GM19463 (cell line): ENCODE measurements at regions not wholly inside any gene's neighbourhood (a gene's known extent, or its start where the extent isn't known, plus 50 kb on each side); places are given as distances from the start of the nearest gene placed in this dataset.

Source experiments
- ATAC-seq: cut with Tn5 transposase; IDR thresholded peaks from one replicate; pipeline ENCODE4 v1.9.1; 2021; ENCODE audit warnings: mild to moderate bottlenecking, moderate library complexity; ENCODE audit not compliant: unreplicated experiment

DNA sequence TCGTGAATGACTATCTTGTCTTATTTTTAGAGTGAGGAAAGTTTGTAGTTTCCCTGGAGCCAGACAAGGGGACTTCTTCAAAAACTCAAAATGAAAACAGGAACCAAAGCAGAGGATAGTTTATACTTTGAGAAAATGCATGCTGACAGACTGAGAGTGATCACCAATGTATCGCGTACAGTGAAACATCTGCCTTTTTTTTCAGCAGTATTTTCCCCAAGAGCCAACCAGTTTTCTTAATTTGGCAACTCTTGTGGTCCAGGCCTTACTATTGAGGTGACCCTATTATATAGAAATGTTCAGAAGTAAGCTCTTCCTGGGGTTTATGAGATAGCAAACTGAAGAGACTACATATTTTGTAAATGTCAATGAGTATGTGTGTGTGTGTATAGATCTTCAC lies 153.7 kb upstream of the VRK2 start:
- ATAC-seq = peak; percentile 77

DNA sequence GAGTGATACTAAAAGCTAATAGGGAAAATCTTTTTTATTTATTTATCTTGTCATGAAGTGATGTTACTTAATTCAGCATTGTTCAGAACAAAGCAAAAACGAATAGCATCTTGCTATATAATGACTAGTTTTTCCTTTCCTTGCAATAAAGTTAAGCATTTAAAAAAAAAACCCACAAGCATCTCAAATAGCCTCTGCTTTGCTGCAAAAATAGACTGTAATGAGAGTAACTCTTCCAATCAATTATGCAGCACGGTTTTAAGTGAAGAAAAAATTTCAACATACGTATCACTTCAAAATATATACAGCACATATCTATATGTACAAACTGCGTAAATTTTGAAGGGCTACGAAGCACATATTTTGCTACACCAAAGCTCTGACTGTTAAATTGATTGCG lies 153.3 kb upstream of the VRK2 start:
- no peak for ATAC-seq

DNA sequence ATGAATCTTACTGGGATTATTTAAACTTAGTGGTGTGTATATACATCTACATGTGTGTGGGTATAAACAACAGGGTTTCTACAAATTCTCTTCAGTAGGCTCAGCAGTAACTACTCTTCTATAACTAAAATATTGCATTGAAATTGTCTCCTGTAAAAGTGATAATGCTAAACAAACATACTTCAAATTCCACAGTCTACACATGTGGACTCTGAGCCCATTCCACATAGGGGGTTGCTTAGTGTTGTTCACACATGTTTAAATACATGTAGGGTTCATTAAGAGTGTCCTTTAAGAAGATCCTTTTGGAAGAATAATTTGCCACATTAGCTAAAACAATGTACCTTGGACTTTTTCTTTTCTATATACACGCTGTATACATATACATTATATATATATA lies 152.8 kb upstream of the VRK2 start:
- no peak for ATAC-seq

DNA sequence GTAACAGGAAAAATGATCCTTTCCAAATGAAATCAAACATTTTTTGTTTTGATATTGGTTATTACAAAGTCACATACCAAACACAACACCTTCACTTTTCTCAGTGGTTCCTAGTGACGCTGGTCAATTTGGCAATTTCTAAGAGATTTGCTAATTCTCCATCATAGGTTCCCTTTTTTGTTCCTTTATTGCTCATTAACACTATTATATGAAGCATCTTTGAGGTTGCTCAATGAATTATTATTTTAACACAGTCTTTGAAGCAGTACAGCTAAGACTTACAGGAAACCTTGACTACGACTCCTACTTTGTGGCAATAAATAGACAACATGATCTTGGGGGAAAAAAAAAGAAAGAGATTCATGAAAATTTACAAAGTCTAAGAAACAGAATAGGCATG lies 152.2 kb upstream of the VRK2 start:
- no peak for ATAC-seq

DNA sequence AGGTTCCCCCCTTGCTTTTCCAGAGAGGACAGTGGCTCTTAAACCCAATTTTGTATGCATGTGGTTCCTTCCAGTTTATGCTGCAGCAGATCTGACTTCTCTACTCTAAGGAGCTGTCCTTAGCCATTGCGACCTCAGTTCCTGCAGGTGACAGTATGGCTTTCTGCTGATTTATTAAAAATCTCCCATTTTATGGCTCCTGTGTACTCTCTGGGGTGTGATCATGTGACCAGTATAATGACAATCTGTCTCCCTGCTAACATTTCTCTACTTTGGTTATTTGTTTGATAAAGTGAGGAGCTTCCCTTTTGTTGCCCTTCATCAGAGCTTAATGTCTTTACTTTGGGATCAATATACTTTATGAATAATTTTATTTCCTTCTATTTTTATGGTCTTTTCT lies 148.7 kb upstream of the VRK2 start:
- no peak for ATAC-seq

DNA sequence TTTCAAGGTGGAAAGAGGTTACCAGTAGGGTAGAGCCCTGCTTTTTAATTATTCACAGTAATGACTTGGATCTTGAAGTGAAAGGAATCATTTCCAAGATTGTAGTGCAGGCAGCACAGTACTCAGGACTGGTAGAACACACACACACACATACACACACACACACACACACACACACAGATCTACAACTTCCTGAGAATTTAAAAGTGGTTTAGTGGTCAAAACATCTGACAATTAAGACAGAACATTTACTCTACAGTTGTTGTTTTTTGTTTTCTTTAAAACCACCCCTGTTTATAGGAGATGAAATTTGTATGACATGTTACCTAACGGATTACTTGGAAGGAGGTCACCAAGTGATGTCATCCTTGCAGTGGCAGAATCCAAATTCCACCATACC lies 146.7 kb upstream of the VRK2 start:
- no peak for ATAC-seq

DNA sequence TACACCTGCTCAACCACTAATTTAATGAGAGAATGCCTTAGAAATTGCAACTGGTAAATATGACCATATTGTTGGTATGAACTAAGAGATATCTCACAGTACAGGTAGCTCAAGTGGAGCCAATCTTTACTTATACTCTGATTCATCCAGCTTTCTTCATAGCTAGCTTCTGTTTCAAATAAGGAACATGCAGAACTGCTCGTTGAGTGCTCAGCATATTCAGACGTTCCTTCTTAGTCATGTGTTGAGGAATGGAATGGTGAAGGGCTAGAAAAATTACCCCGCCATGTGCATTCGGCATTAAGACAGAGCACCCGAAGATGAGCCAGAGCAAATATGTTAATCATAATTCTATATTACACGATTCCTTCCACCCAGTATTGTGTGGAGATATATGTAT lies 144.0 kb upstream of the VRK2 start:
- ATAC-seq = no peak

DNA sequence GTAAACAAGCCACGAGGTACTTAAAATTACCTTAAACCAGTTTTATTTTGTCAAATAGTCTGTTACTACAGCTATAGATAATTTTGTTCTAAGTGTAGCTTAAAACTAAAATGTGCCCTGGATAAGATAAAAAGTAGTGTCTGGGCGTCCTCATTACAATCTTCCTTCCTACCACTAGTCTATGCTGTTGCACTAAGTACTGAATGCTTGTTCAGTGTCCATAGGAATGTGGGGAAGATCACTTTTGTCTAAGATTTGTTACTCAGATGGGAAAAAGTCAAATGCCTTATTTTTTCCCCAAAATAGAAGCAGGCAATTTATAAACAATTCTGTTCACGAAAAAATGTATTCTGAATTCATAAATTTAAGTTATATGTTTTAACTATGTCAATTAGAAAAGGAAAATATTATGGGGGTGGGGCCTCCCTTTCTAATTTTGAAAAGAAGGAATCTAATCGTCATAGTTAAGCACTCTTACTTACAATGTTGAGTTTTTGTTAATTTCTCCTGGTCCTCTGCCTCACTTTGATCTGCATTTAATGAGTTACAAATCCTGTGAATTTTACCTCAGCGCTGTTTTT lies 140.4 kb upstream of the VRK2 start:
- peak; percentile 59 for ATAC-seq

DNA sequence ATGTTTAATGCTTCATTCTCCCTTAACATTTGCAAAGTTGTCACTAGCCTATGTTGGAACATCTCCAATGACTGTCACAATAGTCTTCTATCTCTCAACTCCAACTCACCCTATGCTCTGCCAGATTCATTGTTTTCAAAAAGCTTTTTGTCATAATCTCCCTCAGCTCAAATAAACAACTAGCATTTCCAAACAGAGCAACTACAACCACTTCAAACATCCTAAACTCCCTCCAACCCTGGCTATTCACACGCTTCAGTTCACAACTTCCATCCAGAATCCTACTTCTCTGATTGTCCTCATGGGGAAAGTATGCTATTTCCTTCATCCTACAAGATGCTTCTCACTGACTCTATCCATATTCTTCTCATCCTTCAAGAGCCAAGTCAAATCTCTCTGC lies 139.2 kb upstream of the VRK2 start:
- no peak for ATAC-seq

DNA sequence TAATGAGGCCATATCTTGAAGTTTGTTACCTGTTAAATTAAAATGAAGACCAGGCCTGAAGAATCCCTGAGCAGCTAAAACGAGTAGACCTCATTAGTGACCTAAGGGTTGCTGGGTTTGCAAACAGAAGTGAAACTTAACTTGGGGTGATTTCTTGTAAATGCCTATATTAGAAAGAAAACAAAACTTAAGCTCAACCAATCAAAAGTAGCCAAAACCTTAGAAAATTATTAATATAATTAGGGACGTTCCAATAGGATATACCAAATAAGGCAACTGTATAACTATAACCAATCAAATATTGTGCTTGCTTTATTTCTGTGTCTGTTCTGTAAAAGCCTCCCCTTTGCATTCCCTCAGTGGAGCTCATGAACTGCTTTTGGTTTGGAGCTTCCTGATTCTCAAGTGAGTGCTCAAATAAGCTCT lies 137.9 kb upstream of the VRK2 start:
- ATAC-seq = peak; percentile 75

DNA sequence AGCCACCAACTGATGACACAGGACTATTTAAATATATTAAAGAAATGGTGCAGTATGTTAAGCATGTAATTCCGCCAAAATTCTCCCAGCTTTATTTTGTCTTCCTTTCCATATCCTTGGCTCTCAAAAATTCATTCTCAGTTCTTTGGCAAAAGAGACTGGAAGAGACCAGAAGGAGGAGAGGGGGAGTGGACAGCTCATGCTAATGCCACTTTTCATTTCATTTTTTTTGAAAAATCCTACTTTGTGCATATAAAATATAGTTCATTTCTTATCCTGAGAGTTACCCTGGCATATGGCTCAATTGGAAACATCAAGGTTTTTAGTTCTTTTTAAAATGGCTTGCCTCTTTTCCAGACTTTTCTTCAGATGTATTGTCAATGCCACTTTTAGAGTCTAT lies 128.5 kb upstream of the VRK2 start:
- ATAC-seq = no peak

DNA sequence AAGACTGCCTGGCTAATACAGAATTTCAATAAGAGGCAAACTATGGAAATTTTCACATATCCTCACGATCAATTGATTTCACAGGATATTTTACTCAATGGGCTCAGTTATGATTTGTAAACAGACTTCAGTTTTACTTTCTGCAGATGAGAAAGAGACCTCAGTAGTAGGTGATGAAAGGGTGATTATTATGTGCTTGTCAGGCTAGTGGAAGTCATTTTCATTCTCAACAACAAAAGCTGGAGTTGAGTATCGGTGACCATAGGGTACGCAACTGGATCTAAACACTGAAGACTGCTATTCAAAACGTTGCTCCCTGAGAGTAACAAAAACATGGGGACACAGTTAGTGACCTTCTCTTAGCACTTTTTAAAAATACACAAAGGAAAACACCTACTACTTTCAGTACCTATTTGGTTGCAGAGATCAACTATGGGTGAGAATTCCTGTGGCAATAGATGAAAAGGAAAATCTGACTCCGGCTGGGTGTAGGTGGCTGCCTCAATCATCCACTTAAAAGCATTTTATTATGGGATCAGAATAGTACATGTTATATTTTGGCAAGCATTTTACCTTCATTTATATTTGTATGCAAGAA lies 126.2 kb upstream of the VRK2 start:
- ATAC-seq = peak; percentile 49

DNA sequence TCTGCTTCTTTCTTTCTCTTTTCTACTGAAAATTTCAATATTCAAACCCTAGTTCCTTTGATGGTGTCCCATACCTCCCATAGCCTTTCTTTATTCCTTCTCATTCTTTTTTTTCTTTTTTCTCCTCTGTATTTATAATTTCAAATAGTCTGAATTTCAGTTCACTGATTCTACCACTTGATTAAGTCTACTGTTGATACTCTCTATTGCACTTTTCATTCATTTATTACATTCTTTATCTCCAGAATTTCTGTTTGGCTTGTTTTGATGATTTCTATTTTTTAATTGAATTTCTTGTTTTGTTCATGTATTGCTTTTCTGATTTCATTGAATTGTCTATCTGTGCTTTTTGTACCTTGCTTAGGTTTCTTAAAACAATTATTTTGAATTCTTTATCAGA lies 111.9 kb upstream of the VRK2 start:
- ATAC-seq = no peak

DNA sequence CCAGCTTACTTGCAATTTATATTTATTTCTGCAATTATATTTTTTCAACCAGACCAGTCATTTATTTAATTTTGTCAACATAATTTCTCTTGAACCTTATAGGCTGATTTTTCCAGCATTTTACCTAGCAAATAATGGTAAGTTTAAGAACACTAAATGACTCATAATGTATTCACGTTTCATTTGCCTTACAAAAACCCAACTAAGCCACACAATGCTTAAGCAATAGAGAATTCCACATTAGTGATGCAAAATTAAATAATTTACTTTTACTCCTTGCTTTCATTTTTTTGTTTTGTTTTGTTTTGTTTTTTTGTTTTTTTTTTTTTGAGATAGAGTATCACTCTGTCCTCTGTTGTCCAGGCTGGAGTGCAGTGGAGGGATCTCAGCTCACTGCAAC lies 110.4 kb upstream of the VRK2 start:
- ATAC-seq = no peak

DNA sequence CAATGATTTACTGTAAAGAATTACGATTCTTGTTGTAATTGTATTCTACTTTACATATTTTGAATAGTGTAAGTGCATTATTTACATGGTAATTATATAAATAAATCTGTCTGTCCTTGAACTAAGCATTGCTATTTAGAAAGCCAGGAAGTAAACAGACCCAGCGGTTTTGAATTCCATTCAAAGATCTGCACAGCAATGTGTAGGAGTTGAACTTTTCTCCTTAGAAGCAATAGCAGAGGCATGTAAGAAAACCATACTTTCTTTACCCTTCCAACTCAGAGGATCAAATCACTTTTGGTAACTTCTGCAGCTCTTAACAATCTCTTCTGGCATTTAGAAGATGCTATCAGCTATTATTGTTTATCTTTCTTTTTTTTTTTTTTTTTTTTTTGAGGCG lies 109.2 kb upstream of the VRK2 start:
- ATAC-seq = no peak

DNA sequence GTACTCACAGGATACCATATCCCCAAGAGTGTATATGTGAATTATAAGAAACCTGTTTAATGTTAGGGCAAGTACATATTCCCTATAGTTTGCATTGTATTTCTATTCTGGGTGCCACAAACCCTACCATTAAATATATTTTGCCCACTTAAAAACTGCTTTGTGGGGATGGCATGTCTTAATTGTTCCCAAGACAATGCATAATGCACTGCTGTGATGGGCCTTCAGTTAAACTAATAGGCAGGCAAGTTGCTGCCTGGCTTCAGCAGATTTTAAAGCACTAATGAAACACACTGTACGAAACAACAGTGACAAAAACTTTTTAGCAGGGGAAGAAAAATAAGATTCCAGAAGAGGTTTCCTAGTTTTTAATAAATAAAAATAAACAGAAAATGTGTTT lies 104.8 kb upstream of the VRK2 start:
- ATAC-seq = no peak

DNA sequence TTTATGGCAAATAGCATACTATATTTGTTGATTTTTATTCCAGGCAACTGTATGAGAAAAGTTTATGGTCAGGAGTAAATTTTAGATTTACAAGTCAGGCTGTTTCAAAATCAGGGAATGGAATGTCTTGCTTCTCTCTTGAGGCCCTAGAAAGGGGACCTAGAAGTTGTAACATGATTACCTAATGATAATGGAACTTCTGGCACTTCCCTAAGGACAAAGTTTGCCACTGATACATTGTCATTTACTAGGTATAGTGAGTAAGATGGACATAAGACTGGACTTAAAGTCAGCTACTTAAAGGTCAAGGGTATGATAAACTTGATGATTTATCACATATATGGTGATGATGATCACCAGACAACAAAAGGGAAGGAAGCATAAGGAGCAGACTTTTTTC lies 103.3 kb upstream of the VRK2 start:
- ATAC-seq = no peak

DNA sequence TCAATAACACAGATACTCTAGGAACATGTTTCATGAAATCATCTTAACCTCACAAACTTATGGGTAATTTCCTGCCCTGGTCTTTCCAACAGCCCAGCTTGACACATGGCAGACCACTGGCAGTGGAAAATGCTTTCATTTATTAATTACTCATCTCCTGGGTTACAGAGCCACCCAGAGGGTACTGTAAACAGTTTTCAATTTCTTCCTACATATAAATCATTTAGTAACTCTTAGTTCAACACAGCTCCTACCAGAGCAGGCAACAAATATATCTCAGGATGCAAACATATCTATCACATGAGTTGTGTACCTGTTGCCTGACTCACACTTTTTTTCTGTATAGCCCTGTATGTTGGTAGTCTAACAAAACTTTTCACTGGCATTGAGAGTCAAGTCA lies 99.2 kb upstream of the VRK2 start:
- ATAC-seq = no peak

DNA sequence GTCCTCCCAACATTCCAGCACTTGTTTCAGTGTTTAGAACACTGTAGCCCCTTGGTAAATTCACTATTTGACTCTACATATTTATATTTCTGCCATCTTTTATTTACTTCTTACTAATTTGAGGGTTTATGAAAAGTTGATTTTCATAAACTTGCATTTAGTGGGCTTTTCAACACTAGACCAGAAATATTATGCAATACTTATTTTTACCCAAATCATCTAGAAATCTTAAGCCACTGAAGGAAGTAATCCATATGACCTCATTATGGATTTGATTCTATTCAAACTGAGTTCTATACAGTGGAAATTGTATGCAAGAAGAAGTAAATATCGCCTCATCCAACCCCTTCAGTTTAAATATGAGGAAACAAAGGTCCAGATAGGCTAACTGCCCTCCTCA lies 92.6 kb upstream of the VRK2 start:
- no peak for ATAC-seq

DNA sequence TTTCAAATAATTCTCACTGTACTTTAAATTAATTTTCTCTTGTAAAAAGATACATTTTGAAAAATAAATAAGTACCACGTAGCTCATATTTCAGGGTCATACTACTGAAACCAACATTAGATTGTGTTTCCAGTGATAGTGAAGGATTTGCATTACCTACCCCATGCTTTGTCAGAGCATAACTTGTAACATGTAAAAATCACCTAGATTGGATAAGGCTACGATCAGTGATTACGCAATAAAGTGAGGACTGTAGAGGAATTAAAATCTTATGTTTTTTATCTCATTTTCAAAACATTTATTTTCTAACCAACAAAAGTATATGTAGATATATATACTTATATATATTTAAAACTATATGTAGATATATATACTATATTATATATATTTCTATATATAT lies 89.4 kb upstream of the VRK2 start:
- no peak for ATAC-seq

DNA sequence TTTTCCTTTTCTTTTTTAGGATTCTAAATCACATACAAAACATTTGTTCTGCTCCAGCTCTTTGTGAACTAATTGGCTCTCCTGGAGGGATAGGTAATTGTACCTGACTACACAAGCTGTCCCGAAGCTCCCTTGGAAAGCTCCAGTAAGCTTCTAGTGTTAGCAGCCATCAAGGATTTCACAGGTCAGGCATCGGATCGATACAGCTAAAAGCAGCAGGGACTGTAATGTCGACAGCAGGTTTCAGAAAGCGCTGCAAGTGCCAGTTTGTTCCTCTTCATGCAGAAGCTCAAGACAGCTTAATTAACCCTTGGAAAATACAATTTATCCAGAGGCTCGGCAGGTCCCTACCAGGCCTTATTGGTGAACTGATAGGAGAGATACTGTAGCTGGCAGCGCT lies 87.2 kb upstream of the VRK2 start:
- ATAC-seq = no peak

DNA sequence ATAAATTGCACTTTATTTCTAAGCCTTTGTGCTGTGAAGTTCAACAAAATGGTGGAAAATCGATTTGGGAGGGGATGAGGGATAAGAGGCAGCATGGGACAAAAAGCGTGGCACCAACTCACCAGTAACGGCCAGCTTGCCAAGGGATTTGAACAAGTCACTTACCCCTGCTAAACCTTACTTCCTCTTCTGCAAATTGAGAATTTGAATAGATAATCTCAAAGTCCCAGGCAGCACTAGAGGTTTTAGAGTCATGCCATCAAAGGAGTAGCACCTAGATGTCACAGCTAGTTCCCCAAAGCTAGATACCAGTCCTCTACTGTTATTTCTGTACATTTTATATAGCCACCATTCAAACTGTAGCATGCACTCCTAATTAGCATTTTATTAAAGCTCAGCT lies 83.7 kb upstream of the VRK2 start:
- ATAC-seq = no peak

DNA sequence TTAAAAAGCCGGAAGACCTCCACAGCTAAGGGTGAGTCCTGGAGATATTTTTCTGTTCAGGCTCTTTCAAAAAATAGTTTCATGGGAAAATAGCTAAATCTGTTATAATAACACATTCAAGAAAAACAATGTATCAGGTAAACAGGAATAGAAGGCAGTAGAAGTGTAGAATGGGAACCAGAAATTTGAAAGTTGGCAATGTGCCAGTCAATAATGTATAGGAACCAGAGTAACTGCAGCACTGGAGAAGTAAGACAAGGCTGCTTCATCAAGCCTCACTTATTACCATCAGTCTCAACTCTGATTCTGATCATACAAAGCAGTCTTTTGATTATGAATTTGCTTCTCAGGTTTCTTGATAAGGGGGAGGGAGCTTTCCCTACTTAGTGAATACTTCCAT lies 81.4 kb upstream of the VRK2 start:
- ATAC-seq = no peak
